Ramos (cell line): ENCODE measurements at regions not wholly inside any gene's neighbourhood (a gene's known extent, or its start where the extent isn't known, plus 50 kb on each side); places are given as distances from the start of the nearest gene placed in this dataset.
"Not testable (repeated sequence)": the region's sequence is repeated elsewhere in the genome, so short reads cannot be mapped to it uniquely, and the experiment has no call there.

Source experiments
- in situ Hi-C: fragments of 300-500 bp; cut with MboI; formaldehyde crosslinking; loops from one replicate; pipeline ENCODE4 v1.14.3; 2022; ENCODE audit warnings: low sequenced_read_pairs; ENCODE audit not compliant: unreplicated experiment

GRCh38 chr16:35557731-35558130 lies 2098.3 kb downstream of the TP53TG3F start:
- in situ Hi-C loops: no loop called here

- in situ Hi-C loops: no loop called here
These were observed 2100.7 kb downstream of the TP53TG3F start for GRCh38 chr16:35559911-35560636.

- in situ Hi-C loops: no loop called here
These were observed 2101.2 kb downstream of the TP53TG3F start for GRCh38 chr16:35560637-35560984.

GRCh38 chr16:35561346-35561745 lies 2101.9 kb downstream of the TP53TG3F start:
- in situ Hi-C loops: no loop called here

- in situ Hi-C loops: no loop called here
These were observed 2103.1 kb downstream of the TP53TG3F start for GRCh38 chr16:35562471-35562870.

- in situ Hi-C loops: no loop called here
These were observed 2103.5 kb downstream of the TP53TG3F start for GRCh38 chr16:35562919-35563318.

GRCh38 chr16:35564148-35564547 lies 2104.7 kb downstream of the TP53TG3F start:
- in situ Hi-C loops: no loop called here

GRCh38 chr16:35564889-35565288 lies 2105.5 kb downstream of the TP53TG3F start:
- in situ Hi-C loops: no loop called here

GRCh38 chr16:35565626-35566025 lies 2106.2 kb downstream of the TP53TG3F start:
- in situ Hi-C loops: no loop called here

- in situ Hi-C loops: no loop called here
These were observed 2110.0 kb downstream of the TP53TG3F start for GRCh38 chr16:35569413-35569812.

- in situ Hi-C loops: no loop called here
These were observed 2111.5 kb downstream of the TP53TG3F start for GRCh38 chr16:35570946-35571345.

- in situ Hi-C loops: no loop called here
These were observed 2112.8 kb downstream of the TP53TG3F start for GRCh38 chr16:35572186-35572585.

GRCh38 chr16:35573407-35573806 lies 2114.0 kb downstream of the TP53TG3F start:
- in situ Hi-C loops: no loop called here

- in situ Hi-C loops: no loop called here
These were observed 2114.6 kb downstream of the TP53TG3F start for GRCh38 chr16:35574011-35574410.

GRCh38 chr16:35574454-35575431 lies 2115.3 kb downstream of the TP53TG3F start:
- in situ Hi-C loops: no loop called here

GRCh38 chr16:35575432-35575821 lies 2116.0 kb downstream of the TP53TG3F start:
- in situ Hi-C loops: no loop called here

GRCh38 chr16:35585411-35585810 lies 2126.0 kb downstream of the TP53TG3F start:
- in situ Hi-C loops: no loop called here

- in situ Hi-C loops: not testable (repeated sequence)
These were observed 2131.5 kb downstream of the TP53TG3F start for GRCh38 chr16:35590913-35591312.

GRCh38 chr16:35596467-35596866 lies 2137.1 kb downstream of the TP53TG3F start:
- in situ Hi-C loops: no loop called here

- in situ Hi-C loops: no loop called here
These were observed 2139.4 kb downstream of the TP53TG3F start for GRCh38 chr16:35598696-35599332.
